HEK293T (cell line): ENCODE measurements at regions not wholly inside any gene's neighbourhood (a gene's known extent, or its start where the extent isn't known, plus 50 kb on each side); places are given as distances from the start of the nearest gene placed in this dataset.
"Not testable (repeated sequence)": the region's sequence is repeated elsewhere in the genome, so short reads cannot be mapped to it uniquely, and the experiment has no call there.

Experiments
- ARNT ChIP-seq: fragments of 450-650 bp; IDR thresholded peaks from 2 replicates; pipeline ENCODE4 v1.6.1; 2017; ENCODE audit warnings: mild to moderate bottlenecking
- CTBP1 ChIP-seq: fragments of 450-650 bp; IDR thresholded peaks from 2 replicates; pipeline ENCODE4 v1.6.1; 2016; ENCODE audit warnings: borderline replicate concordance
- FOXA1 ChIP-seq: fragments of 450-650 bp; IDR thresholded peaks from 2 replicates; pipeline ENCODE4 v1.6.1; 2016; ENCODE audit warnings: mild to moderate bottlenecking
- HDGF ChIP-seq: fragments of 450-650 bp; IDR thresholded peaks from 2 replicates; pipeline ENCODE4 v1.6.1; 2017; ENCODE audit warnings: antibody characterized with exemption, borderline replicate concordance
- LEF1 ChIP-seq: fragments of 450-650 bp; IDR thresholded peaks from 2 replicates; pipeline ENCODE4 v1.6.1; 2017; ENCODE audit warnings: mild to moderate bottlenecking, borderline replicate concordance
- SP1 ChIP-seq: fragments of 450-650 bp; IDR thresholded peaks from 2 replicates; pipeline ENCODE4 v1.6.1; 2017
- SUZ12 ChIP-seq: fragments of 450-650 bp; IDR thresholded peaks from 2 replicates; pipeline ENCODE4 v1.6.1; 2016; ENCODE audit warnings: mild to moderate bottlenecking

- TF ChIP-seq ARNT, LEF1, SP1, SUZ12, CTBP1, HDGF, FOXA1: not testable (repeated sequence)
These were observed 1065.2 kb downstream of the TMEM121 start for GRCh38 chr14:106591539-106591938.
